GM12878 (cell line): ENCODE measurements at regions not wholly inside any gene's neighbourhood (a gene's known extent, or its start where the extent isn't known, plus 50 kb on each side); places are given as distances from the start of the nearest gene placed in this dataset.
A peak's percentile ranks its signal among the peaks of the same experiment; 100 is the strongest.

Experiments used
- ATAC-seq: fragments of 200-7000 bp; cut with Tn5 transposase; 3 replicates; pipeline ENCODE4 v1.9.1; 2020; ENCODE audit warnings: mild to moderate bottlenecking, moderate library complexity
- BruUV-seq: library from RNA; stranded (reverse); fragments of 400-500 nt; replicated peaks from 2 replicates; lab custom pipeline; 2021; lab: Mats Ljungman, UMichigan
- CTCF ChIA-PET: fragments of 300-600 bp; sonication (Branson Sonifier 250); formaldehyde crosslinking; extraction: SDS; loops from one replicate; lab custom pipeline; 2021; ENCODE audit warnings: inconsistent platforms; lab: Yijun Ruan, JAX
- POLR2A ChIA-PET: fragments of 350-600 bp; formaldehyde crosslinking; extraction: SDS; loops from one replicate; lab custom pipeline; 2021; ENCODE audit warnings: inconsistent platforms; lab: Charles Lee
- RAD21 ChIA-PET: fragments of 300-600 bp; sonication (Branson Sonifier 250); formaldehyde crosslinking; loops from one replicate; lab custom pipeline; 2023; ENCODE audit warnings: antibody characterized with exemption; ENCODE audit not compliant: unreplicated experiment; lab: Charles Lee
- SMC1A ChIA-PET: fragments of 300-600 bp; sonication (Branson Sonifier 250); formaldehyde crosslinking; loops from one replicate; lab custom pipeline; 2023; ENCODE audit not compliant: unreplicated experiment, uncharacterized antibody; lab: Charles Lee
- DNase-seq: peaks from one replicate; pipeline ENCODE4 v3.0.0-alpha.2; 2011; ENCODE audit warnings: low read depth, low spot score
- FAIRE-seq: peaks from 3 replicates; lab custom pipeline; 2011; peaks lifted over from hg19 to GRCh38; lab: Jason Lieb, UNC
- H2AFZ ChIP-seq: 2 replicates; pipeline ENCODE4 v1.6.0; 2011; ENCODE audit warnings: low read depth, low read length, control low read depth; ENCODE audit not compliant: control insufficient read depth
- H3K27ac ChIP-seq: 2 replicates; pipeline ENCODE4 v1.5.1; 2011; ENCODE audit warnings: control low read depth; ENCODE audit not compliant: control insufficient read depth, insufficient read depth
- H3K27me3 ChIP-seq, 2 experiments: replicated peaks in 1 of 2; 2 replicates each; pipeline versions ENCODE4 v1.6.0 to v1.6.1; 2011; ENCODE audit warnings: low read length in 1 of 2; ENCODE audit not compliant: control insufficient read depth in 2 of 2, insufficient read depth in 2 of 2
- H3K36me3 ChIP-seq, 2 experiments: 2 replicates each; pipeline ENCODE4 v1.5.1; 2011; ENCODE audit warnings: low read length in 1 of 2; ENCODE audit not compliant: control insufficient read depth in 2 of 2, insufficient read depth in 2 of 2
- H3K4me1 ChIP-seq: 2 replicates; pipeline ENCODE4 v1.6.1; 2011; ENCODE audit warnings: mild to moderate bottlenecking, low read length, moderate library complexity, mixed read lengths; ENCODE audit not compliant: control insufficient read depth, insufficient read depth
- H3K4me2 ChIP-seq: 2 replicates; pipeline ENCODE4 v1.6.0; 2011; ENCODE audit warnings: control low read depth; ENCODE audit not compliant: control insufficient read depth, insufficient read depth
- H3K4me3 ChIP-seq: fragments of 200-600 bp; sonication (generic); 2 replicates; pipeline ENCODE4 v1.5.1; 2016
- H3K79me2 ChIP-seq: 2 replicates; pipeline ENCODE4 v1.6.0; 2011; ENCODE audit warnings: low read length; ENCODE audit not compliant: control insufficient read depth, insufficient read depth
- H3K9ac ChIP-seq: 2 replicates; pipeline ENCODE4 v1.8.0; 2011; ENCODE audit warnings: low read length, control low read depth, mixed read lengths; ENCODE audit not compliant: control insufficient read depth, insufficient read depth
- H3K9me3 ChIP-seq: replicated peaks from 3 replicates; pipeline ENCODE4 v1.5.1; 2011; ENCODE audit warnings: mild to moderate bottlenecking, low read length; ENCODE audit not compliant: control insufficient read depth, insufficient read depth
- H4K20me1 ChIP-seq: 2 replicates; pipeline ENCODE4 v1.6.0; 2011; ENCODE audit not compliant: control insufficient read depth, insufficient read depth
- CBFB ChIP-seq: IDR thresholded peaks from 2 replicates; pipeline ENCODE4 v1.6.1; 2016; ENCODE audit warnings: antibody characterized with exemption, low read depth
- CTCF ChIP-seq, 3 experiments: IDR thresholded peaks in 2 of 3; conservative IDR thresholded peaks in 1 of 3; 2 replicates each; pipeline ENCODE4 v1.5.1; 2011; ENCODE audit warnings: low read depth in 3 of 3, low read length in 3 of 3, mild to moderate bottlenecking in 3 of 3, control low read depth in 2 of 3, moderate library complexity in 2 of 3, inconsistent platforms in 1 of 3, mixed read lengths in 1 of 3; ENCODE audit not compliant: control insufficient read depth in 2 of 3, insufficient read depth in 1 of 3; ENCODE audit errors: extremely low read depth in 1 of 3
- IRF3 ChIP-seq: fragments of 450-650 bp; IDR thresholded peaks from 2 replicates; pipeline ENCODE4 v1.6.1; 2014; ENCODE audit warnings: mild to moderate bottlenecking
- MEF2A ChIP-seq: IDR thresholded peaks from 2 replicates; pipeline ENCODE4 v1.6.1; 2011; ENCODE audit warnings: low read depth, mild to moderate bottlenecking, low read length, moderate library complexity; ENCODE audit not compliant: insufficient read depth
- MXI1 ChIP-seq: fragments of 150-350 bp; IDR thresholded peaks from 2 replicates; pipeline ENCODE4 v1.6.1; 2011; ENCODE audit warnings: low read depth, mild to moderate bottlenecking, inconsistent platforms, low read length, improper control_type of control experiment
- NBN ChIP-seq: fragments of 450-650 bp; IDR thresholded peaks from 2 replicates; pipeline ENCODE4 v1.6.1; 2016
- SRF ChIP-seq, 2 experiments: IDR thresholded peaks; 2 replicates each; pipeline ENCODE4 v1.6.1; 2011; ENCODE audit warnings: low read depth in 2 of 2, low read length in 2 of 2, mild to moderate bottlenecking in 1 of 2, moderate library complexity in 1 of 2
- ZBED1 ChIP-seq: IDR thresholded peaks from 2 replicates; pipeline ENCODE4 v1.6.1; 2016; ENCODE audit warnings: borderline replicate concordance
- ZBTB40 ChIP-seq: fragments of 450-650 bp; IDR thresholded peaks from 2 replicates; pipeline ENCODE4 v1.6.1; 2016; ENCODE audit warnings: mild to moderate bottlenecking, moderate library complexity, borderline replicate concordance
- WGBS: methylation state at CpG from one replicate; pipeline ENCODE4 v1.1.6; 2016; ENCODE audit warnings: low lambda C conversion rate; ENCODE audit not compliant: insufficient replicate concordance, insufficient coverage; ENCODE audit errors: missing lambda C conversion rate; 5-methylcytosine and 5-hydroxymethylcytosine counted together
- in situ Hi-C: fragments of 300-500 bp; cut with MboI; formaldehyde crosslinking; loops from 9 replicates; pipeline ENCODE4 v1.14.3; 2018; ENCODE audit warnings: mixed read lengths
- intact Hi-C: fragments of 100-400 bp; cut with micrococcal nuclease; formaldehyde crosslinking; loops from one replicate; pipeline ENCODE4 v1.14.2; 2022; ENCODE audit not compliant: unreplicated experiment

- TF ChIP-seq ZBTB40 (no peak), SRF (IDR thresholded peaks at IDR 0.05; ENCODE audit: low read depth in 2 of 2, low read length in 2 of 2) (no peak)
Observed at GRCh38 chr2:236682651-236683422, 113.2 kb downstream of the ACKR3 start (continued).

GRCh38 chr2:236684504-236685256, 115.1 kb downstream of the ACKR3 start:
- FAIRE-seq, result no peak
- H4K20me1 ChIP-seq, result no peaks in the 10 kb centered on the region
- H3K9ac ChIP-seq, result no peak overlapping the region
- WGBS, result 42% methylated on average over 9 of the region's 9 CpGs
- ChIA-PET POLR2A (no interaction called here), RAD21 (interaction anchor here (1.0 kb wide), 1 partner anchor 114 kb away, joined by 3 read pairs; no protein-coding TSS in a partner anchor), CTCF (no interaction called here), SMC1A (no interaction called here)
- H3K4me3 ChIP-seq, result no peak overlapping the region
- peak; percentile 41; the same call in 1 of the 3 replicates for ATAC-seq
- H3K4me2 ChIP-seq, result no peak overlapping the region
- no peak for DNase-seq
- no TSS peak for BruUV-seq
- no peaks in the 10 kb centered on the region for H3K4me1 ChIP-seq
- no peak overlapping the region for H2AFZ ChIP-seq
- H3K27me3 ChIP-seq, result peaks cover 0 to 4% of the 10 kb centered on the region in 2 experiments; a peak in 2 of 4 replicates
- no peak overlapping the region for H3K27ac ChIP-seq
- in situ Hi-C loops (no loop called here), intact Hi-C loops (no loop called here)
- no peaks in the 10 kb centered on the region for H3K79me2 ChIP-seq
- H3K36me3 ChIP-seq, result no peaks in the 10 kb centered on the region
- H3K9me3 ChIP-seq, result no peaks in the 10 kb centered on the region
- TF ChIP-seq MXI1, result no peak
- no peak for TF ChIP-seq MEF2A
- no peak for TF ChIP-seq ZBED1
- TF ChIP-seq IRF3, result no peak
- no peak for TF ChIP-seq CBFB
- TF ChIP-seq NBN, result no peak
- no peak for TF ChIP-seq CTCF (IDR thresholded peaks at IDR 0.05 in 2 of 3, conservative IDR thresholded peaks at IDR 0.05 in 1 of 3; ENCODE audit: control insufficient read depth in 2 of 3, extremely low read depth in 1 of 3, insufficient read depth in 1 of 3, low read depth in 3 of 3, low read length in 3 of 3)
